K562 (cell line): ENCODE measurements at regions not wholly inside any gene's neighbourhood (a gene's known extent, or its start where the extent isn't known, plus 50 kb on each side); places are given as distances from the start of the nearest gene placed in this dataset.

Experiments used
- ATAC-seq: fragments of 200-7000 bp; cut with Tn5 transposase; 3 replicates; pipeline ENCODE4 v1.9.1; 2020; ENCODE audit warnings: moderate library complexity
- BruUV-seq: library from RNA; stranded (reverse); fragments of 400-500 nt; replicated peaks from 2 replicates; lab custom pipeline; 2021; lab: Mats Ljungman, UMichigan
- CTCF ChIA-PET: fragments of 300-600 bp; formaldehyde crosslinking; extraction: SDS; loops from one replicate; lab custom pipeline; 2021; ENCODE audit warnings: low intra/inter-chr PET ratio; lab: Yijun Ruan, JAX
- POLR2A ChIA-PET: fragments of 300-600, 350-650 bp; sonication (Branson Sonifier 250); formaldehyde crosslinking; extraction: SDS; loops from one replicate; lab custom pipeline; 2021; ENCODE audit warnings: antibody characterized with exemption, inconsistent platforms; lab: Yijun Ruan, JAX
- DNase-seq, 4 experiments: peaks; one replicate each; pipeline versions ENCODE4 v3.0.0 to v3.0.0-alpha.2; 2011 to 2018; ENCODE audit warnings: low spot score in 3 of 4, mixed read lengths in 3 of 4; ENCODE audit errors: extremely low read depth in 1 of 4
- FAIRE-seq: peaks from 2 replicates; lab custom pipeline; 2011; peaks lifted over from hg19 to GRCh38; lab: Jason Lieb, UNC
- H2AFZ ChIP-seq: 2 replicates; pipeline ENCODE4 v1.6.0; 2011; ENCODE audit warnings: low read depth, low read length, control low read depth, inconsistent platforms
- H3K27ac ChIP-seq: fragments of 200-600 bp; 3 replicates; pipeline ENCODE4 v1.8.0; 2011; ENCODE audit warnings: low read depth, mild to moderate bottlenecking, control low read depth, inconsistent platforms, low read length, moderate library complexity, mixed read lengths; ENCODE audit errors: extremely low read depth
- H3K27me3 ChIP-seq, 2 experiments: fragments of 300-600 bp in 1 of 2; 2 replicates in 1 of 2; 3 replicates in 1 of 2; pipeline versions ENCODE4 v1.6.0 to v1.8.0; 2011; ENCODE audit warnings: inconsistent platforms in 2 of 2, low read length in 2 of 2, mild to moderate bottlenecking in 1 of 2, mixed read lengths in 1 of 2, moderate library complexity in 1 of 2; ENCODE audit not compliant: control insufficient read depth in 2 of 2, insufficient read depth in 2 of 2
- H3K36me3 ChIP-seq: fragments of 300-600 bp; 3 replicates; pipeline ENCODE4 v1.8.0; 2011; ENCODE audit warnings: mild to moderate bottlenecking, low read length, inconsistent platforms; ENCODE audit not compliant: control insufficient read depth, insufficient read depth
- H3K4me1 ChIP-seq, 2 experiments: fragments of 200-600 bp in 1 of 2; replicated peaks in 1 of 2; 2 replicates in 1 of 2; 3 replicates in 1 of 2; pipeline versions ENCODE4 v1.5.1 to v1.8.0; 2011; ENCODE audit warnings: inconsistent platforms in 2 of 2, low read length in 2 of 2, mild to moderate bottlenecking in 1 of 2, mixed read lengths in 1 of 2, moderate library complexity in 1 of 2; ENCODE audit not compliant: control insufficient read depth in 2 of 2, insufficient read depth in 2 of 2
- H3K4me2 ChIP-seq: 2 replicates; pipeline ENCODE4 v1.6.1; 2011; ENCODE audit warnings: low read length, control low read depth, inconsistent platforms, mixed read lengths; ENCODE audit not compliant: insufficient read depth
- H3K4me3 ChIP-seq: fragments of 200-600 bp; sonication (generic), shearing (Covaris generic); 2 replicates; pipeline ENCODE4 v1.5.1; 2016; ENCODE audit warnings: control low read depth, inconsistent platforms
- H3K79me2 ChIP-seq: fragments of 200-600 bp; 3 replicates; pipeline ENCODE4 v1.8.0; 2011; ENCODE audit warnings: low read length, inconsistent platforms; ENCODE audit not compliant: control insufficient read depth, insufficient read depth
- H3K9ac ChIP-seq, 2 experiments: 2 replicates each; pipeline versions ENCODE4 v1.6.0 to v1.6.1; 2011; ENCODE audit warnings: low read depth in 2 of 2, low read length in 2 of 2, control low read depth in 1 of 2, inconsistent platforms in 1 of 2, mild to moderate bottlenecking in 1 of 2, mixed read lengths in 1 of 2; ENCODE audit not compliant: insufficient read depth in 1 of 2
- H3K9me1 ChIP-seq: one replicate; pipeline ENCODE4 v1.6.0; 2011; ENCODE audit warnings: inconsistent platforms, mild to moderate bottlenecking, low read length, moderate library complexity; ENCODE audit not compliant: control insufficient read depth, insufficient read depth
- H3K9me3 ChIP-seq: replicated peaks from 2 replicates; pipeline ENCODE4 v1.5.1; 2011; ENCODE audit warnings: low read depth, low read length, inconsistent platforms; ENCODE audit not compliant: control insufficient read depth, insufficient read depth
- H4K20me1 ChIP-seq: replicated peaks from 2 replicates; pipeline ENCODE4 v1.6.1; 2011; ENCODE audit warnings: low read length, inconsistent platforms, mixed read lengths; ENCODE audit not compliant: control insufficient read depth, insufficient read depth
- ATF2 ChIP-seq: sonication (generic); formaldehyde crosslinking; IDR thresholded peaks from 2 replicates; pipeline ENCODE4 v1.8.1; 2022; ENCODE audit warnings: missing genetic modification reagents
- E2F3 ChIP-seq: fragments of 250-450 bp; sonication (Bioruptor Pico); IDR thresholded peaks from 2 replicates; pipeline ENCODE4 v1.4.0; 2020; ENCODE audit warnings: mild to moderate bottlenecking
- FOXK2 ChIP-seq, 2 experiments: fragments of 450-650 bp; IDR thresholded peaks in 1 of 2; conservative IDR thresholded peaks in 1 of 2; 2 replicates each; pipeline ENCODE4 v1.6.1; 2016; ENCODE audit warnings: low read depth in 2 of 2, mild to moderate bottlenecking in 1 of 2
- HDAC3 ChIP-seq: fragments of 450-650 bp; IDR thresholded peaks from 2 replicates; pipeline ENCODE4 v1.6.1; 2018; ENCODE audit warnings: borderline replicate concordance, mild to moderate bottlenecking, moderate library complexity; ENCODE audit not compliant: partially characterized antibody
- KLF6 ChIP-seq: fragments of 250-450 bp; sonication (Bioruptor Pico); IDR thresholded peaks from 2 replicates; pipeline ENCODE4 v1.4.0; 2020; ENCODE audit warnings: mild to moderate bottlenecking, moderate library complexity, borderline replicate concordance
- PRDM10 ChIP-seq: fragments of 450-650 bp; IDR thresholded peaks from 2 replicates; pipeline ENCODE4 v1.6.1; 2018; ENCODE audit not compliant: partially characterized antibody
- SFPQ ChIP-seq: fragments of 200-400 bp; formaldehyde crosslinking; IDR thresholded peaks from 2 replicates; pipeline ENCODE4 v1.6.1; 2017; ENCODE audit warnings: mild to moderate bottlenecking, low read depth, low read length, moderate library complexity
- SMARCC2 ChIP-seq: fragments of 450-650 bp; IDR thresholded peaks from 2 replicates; pipeline ENCODE4 v1.6.1; 2017; ENCODE audit warnings: antibody characterized with exemption, moderate library complexity, mild to moderate bottlenecking, low read depth
- STAT5A ChIP-seq: IDR thresholded peaks from 2 replicates; pipeline ENCODE4 v1.6.1; 2012; ENCODE audit warnings: low read length, inconsistent platforms, borderline replicate concordance
- WHSC1 ChIP-seq: IDR thresholded peaks from one replicate; pipeline ENCODE4 v1.6.1; 2012; ENCODE audit warnings: low read length, control low read depth, inconsistent platforms
- ZEB2 ChIP-seq: fragments of 450-650 bp; IDR thresholded peaks from 2 replicates; pipeline ENCODE4 v1.6.1; 2016
- ZNF12 ChIP-seq: sonication (generic); formaldehyde crosslinking; IDR thresholded peaks from 2 replicates; pipeline ENCODE4 v1.4.0; 2020; ENCODE audit warnings: mild to moderate bottlenecking, missing genetic modification reagents
- ZNF644 ChIP-seq: fragments of 200-800 bp; sonication (Bioruptor generic); IDR thresholded peaks from 2 replicates; pipeline ENCODE4 v1.6.1; 2016; ENCODE audit warnings: low read depth, missing genetic modification characterization, missing compliant biosample characterization
- in situ Hi-C: fragments of 300-500 bp; cut with MboI; formaldehyde crosslinking; loops from 4 replicates; pipeline ENCODE4 v1.15.0; 2018; ENCODE audit warnings: inconsistent platforms, mixed read lengths
- intact Hi-C: fragments of 100-400 bp; cut with micrococcal nuclease; formaldehyde crosslinking; loops from 2 replicates; pipeline ENCODE4 v1.14.2; 2022

- Histone ChIP-seq H3K4me1 (no peaks in the 10 kb centered on the region), H3K9me3 (no peaks in the 10 kb centered on the region), H3K27ac (no peak overlapping the region), H3K4me2 (no peak overlapping the region), H3K27me3 (no peaks in the 10 kb centered on the region), H3K9me1 (no peaks in the 10 kb centered on the region), H4K20me1 (no peaks in the 10 kb centered on the region), H3K9ac (no peak overlapping the region), H3K4me3 (no peak overlapping the region), H2AFZ (no peak overlapping the region), H3K36me3 (no peaks in the 10 kb centered on the region), H3K79me2 (no peaks in the 10 kb centered on the region)
- in situ Hi-C loops (no loop called here), intact Hi-C loops (no loop called here)
- ATAC-seq (no peak), DNase-seq (no peak), FAIRE-seq (no peak)
- ChIA-PET CTCF (no interaction called here), POLR2A (no interaction called here)
- BruUV-seq, result no TSS peak
- TF ChIP-seq ZEB2 (no peak), PRDM10 (no peak), WHSC1 (no peak), ATF2 (CRISPR knock-in tag) (no peak), SFPQ (no peak), FOXK2 (conservative IDR thresholded peaks at IDR 0.05 in 1 of 2, IDR thresholded peaks at IDR 0.05 in 1 of 2; ENCODE audit: low read depth in 2 of 2) (no peak), STAT5A (no peak), E2F3 (CRISPR knock-in tag) (no peak), ZNF644 (tag) (no peak), KLF6 (CRISPR knock-in tag) (no peak), ZNF12 (CRISPR knock-in tag) (no peak), SMARCC2 (no peak), HDAC3 (no peak)
Measured at GRCh38 chr3:124137216-124137615, 145.3 kb upstream of the ROPN1 start.
